NCI-H2196 treated with DMSO at 0.1 percent for 48 hours (cell line): ENCODE measurements at regions not wholly inside any gene's neighbourhood (a gene's known extent, or its start where the extent isn't known, plus 50 kb on each side); places are given as distances from the start of the nearest gene placed in this dataset.
"Not testable (repeated sequence)": the region's sequence is repeated elsewhere in the genome, so short reads cannot be mapped to it uniquely, and the experiment has no call there.

Experiments used
- DNase-seq: peaks from one replicate; lab custom pipeline; 2025; ENCODE audit not compliant: unreplicated experiment; lab: John Stamatoyannopoulos, UW

GRCh38 chrX:13188731-13189309, 131.0 kb downstream of the ATXN3L start:
- DNase-seq, result no peak

DNA sequence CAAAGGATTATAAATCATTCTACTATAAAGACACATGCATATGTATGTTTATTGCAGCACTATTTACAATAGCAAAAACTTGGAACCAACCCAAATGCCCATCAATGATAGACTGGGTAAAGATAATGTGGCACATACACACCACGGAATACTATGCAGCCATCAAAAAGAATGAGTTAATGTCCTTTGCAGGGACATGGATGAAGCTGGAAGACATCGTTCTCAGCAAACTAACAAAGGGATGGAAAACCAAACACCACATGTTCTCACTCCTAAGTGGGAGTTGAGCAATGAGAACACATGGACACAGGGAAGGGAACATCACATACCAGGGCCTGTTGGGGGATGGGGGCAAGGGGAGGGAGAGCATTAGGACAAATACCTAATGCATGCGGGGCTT, 133.2 kb downstream of the ATXN3L start:
- DNase-seq, result not testable (repeated sequence)

DNA sequence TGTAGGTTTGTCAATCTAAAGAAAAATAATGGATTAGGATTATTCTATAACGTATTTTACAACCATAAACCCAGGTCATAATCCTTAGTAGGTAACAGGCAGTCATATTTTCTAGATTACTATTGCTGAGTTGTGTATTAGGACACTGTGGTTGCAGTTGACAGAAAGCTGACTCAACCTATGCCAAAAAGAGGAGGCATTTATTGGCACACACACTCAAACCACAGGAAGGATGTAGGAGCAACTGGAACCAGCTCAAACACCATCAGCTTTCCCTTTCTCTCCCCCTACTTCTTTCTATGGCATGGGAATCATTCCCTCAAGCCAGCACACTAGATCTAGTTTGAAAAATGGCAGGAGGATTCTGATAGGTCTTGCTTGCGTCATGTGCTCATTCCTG, 136.4 kb upstream of the FAM9C start:
- no peak for DNase-seq

GRCh38 chrX:13179586-13179985, 135.2 kb upstream of the FAM9C start:
- no peak for DNase-seq

- DNase-seq, result no peak
Observed at GRCh38 chrX:13179100-13179499, 134.7 kb upstream of the FAM9C start.

GRCh38 chrX:13177921-13178566, 133.6 kb upstream of the FAM9C start:
- DNase-seq, result no peak

DNA sequence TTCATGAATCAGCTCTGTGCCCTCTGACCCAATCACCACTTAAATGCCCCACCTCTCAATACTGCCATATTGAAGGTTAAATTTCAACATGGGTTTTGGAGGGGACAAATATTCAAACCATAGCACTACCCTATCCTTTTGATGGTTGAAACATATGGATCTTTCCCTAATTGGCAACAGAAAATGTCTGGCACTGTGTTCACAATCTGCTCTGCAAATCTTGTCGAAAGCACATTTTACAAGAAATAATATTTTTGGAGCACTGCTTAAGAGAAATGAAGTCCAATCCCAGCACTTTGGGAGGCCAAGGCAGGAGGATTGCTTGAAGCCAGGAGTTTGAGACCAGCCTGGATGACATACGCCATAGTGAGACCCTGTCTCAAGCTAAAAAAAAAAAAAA, 130.6 kb upstream of the FAM9C start:
- no peak for DNase-seq

DNA sequence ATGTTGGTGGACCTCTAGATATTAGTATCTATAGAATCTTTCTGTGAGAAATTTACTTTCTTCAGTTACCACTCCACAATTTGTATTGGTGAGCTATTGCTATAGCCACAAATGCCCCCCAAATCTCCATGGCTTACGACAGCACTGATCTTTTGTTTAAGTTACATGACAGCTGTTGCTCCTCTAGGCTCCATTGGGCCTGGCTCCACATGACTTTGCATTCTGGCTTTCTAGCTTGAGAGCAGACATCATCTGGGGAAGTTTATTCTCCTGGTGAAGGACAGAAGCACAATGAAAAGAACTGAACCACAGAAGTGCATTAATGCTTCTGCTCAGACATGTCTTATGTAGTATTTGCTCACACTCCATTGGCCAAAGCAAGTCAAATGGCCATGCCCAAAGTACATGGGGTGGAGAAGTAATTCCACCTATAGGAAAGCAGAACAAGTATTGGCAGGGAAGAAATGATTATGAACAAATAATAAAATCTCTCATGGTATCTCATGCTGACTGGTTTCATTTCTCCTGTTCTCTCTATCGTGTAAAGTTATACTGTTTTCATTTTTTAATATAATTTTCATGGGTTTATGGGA, 126.6 kb upstream of the FAM9C start:
- DNase-seq, result no peak

- DNase-seq, result no peak
Observed at GRCh38 chrX:13169684-13170083, 125.3 kb upstream of the FAM9C start.

DNA sequence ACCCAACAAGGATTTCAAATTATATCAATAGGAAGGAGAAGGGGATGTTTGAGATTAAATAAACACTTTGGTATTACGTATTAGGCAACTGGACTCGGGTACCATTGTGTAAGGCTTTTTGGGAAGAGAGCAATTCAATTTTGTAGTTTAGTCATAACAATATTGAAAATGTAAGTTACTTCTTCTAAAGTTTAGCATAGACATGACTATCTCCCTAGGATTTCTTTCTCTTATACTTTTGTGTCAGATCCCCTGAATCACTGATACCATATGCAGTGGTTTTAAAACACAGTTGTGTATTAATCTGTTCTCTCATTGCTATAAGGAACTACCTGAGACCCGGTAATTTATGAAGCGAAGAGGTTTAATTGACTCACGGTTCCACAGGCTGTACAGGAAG, 123.8 kb upstream of the FAM9C start:
- no peak for DNase-seq

DNA sequence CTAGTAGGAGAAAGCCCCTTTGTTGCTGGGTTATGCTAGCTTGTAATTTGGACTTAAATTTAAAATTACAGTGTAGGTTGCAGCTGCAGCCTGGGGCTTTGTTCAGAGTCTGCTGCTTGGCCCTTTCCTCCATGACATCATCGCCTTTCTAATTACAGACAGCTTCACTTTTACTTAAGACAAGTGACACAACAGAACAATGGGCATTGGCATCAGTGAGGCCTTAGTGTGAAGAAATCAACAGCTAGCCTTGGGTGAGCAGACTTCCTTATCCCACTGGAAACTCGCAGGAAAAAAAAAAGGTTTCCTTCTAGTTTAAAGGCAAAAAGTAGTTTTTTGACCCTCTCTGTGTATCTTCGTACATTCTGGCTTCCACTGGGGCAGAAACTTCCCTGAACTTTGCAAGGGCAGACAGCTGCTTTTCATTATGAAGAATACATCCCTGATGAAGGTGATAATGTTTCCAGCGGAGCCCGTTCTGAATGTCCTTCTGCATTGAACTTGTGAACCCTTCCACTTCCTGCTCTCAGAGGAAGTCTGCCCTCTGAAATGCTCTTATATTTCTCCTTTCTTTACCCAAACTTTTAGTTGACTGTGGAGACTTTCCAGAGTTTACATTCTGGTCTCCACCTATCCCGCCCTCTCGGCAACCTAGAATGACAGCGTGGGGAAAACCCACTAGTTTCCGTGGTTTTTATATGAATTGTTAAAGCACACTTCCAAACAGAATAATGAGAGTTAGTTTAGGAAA, 123.2 kb upstream of the FAM9C start:
- DNase-seq, result no peak

DNA sequence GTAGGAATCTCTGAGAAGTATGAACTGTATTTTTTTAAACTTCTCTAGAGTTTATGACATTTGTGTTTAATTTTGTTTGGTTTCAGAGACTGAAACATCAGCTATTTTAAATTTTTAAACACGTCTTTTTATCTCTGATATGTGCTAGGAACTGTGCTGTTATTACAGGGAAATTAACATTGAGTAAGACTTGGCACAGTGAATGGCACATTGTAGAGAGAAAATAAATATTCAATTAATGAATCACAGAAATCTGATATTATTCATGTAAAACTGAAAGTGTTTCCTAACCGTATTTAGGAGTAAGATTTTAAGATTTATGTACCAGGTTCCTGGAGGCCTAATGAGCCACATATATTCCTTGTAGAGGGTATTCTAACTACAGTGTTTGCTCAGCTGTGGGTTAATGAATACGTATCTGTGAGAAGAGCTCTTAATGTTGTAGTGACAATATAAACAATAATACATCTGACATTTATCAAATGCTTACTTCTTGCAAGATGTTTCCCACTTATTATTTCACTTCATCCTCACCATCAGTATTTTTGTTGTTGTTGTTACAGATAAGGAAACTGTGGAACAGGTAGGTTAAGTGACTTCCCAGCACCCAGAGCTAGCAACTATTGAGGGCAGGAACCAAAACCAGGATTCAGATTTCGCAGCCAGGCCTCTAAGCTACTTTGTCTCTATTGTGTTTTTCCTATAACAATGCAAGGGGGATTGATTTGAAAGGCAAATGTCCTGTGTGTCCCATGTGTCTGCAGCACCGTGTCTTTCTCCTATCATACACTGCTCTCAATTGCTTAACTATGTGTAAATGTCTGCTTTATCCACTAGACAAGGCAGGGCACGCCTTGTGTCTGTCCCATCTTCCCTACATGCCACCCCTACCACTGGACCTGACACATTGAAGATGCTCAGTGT, 121.1 kb upstream of the FAM9C start:
- DNase-seq, result no peak

- DNase-seq, result no peak
Observed at GRCh38 chrX:13164611-13165010, 120.2 kb upstream of the FAM9C start.

GRCh38 chrX:13162772-13163410, 118.5 kb upstream of the FAM9C start:
- no peak for DNase-seq

- no peak for DNase-seq
Observed at GRCh38 chrX:13159886-13160285, 115.5 kb upstream of the FAM9C start.

DNA sequence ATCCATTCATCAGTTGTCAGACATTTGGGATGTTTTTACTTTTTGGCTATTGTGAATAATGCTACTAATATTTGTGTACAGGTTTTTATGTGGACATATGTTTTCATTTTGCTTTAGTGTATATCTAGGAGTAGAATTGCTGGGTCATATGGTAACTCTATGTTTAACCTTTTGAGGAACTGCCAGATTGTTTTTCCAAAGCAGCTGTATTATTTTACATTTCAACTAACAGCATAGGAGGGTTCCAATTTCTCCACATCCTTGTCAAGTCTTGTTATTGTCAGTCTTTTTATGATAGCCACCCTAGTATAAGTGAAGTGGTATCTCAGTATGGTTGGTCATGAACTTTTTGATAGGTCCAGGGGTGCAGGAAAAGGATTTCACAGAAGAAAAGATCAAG, 114.5 kb upstream of the FAM9C start:
- no peak for DNase-seq

DNA sequence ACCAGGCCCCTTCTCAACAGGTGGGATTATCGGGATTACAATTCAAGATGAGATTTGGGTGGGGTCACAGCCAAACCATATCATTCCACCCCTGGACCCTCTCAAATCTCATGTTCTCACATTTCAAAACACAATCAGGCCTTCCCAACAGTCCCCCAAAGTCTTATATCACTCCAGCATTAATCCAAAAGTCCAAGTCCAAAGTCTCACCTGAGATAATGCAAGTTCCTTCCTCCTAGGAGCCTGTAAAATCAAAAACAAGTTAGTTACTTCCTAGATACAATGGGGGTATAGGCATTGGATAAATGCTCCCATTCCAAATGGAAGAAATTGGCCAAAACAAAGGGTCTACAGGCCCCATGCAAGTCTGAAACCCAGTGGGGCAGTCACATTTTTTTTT, 111.1 kb upstream of the FAM9C start:
- not testable (repeated sequence) for DNase-seq

GRCh38 chrX:13153796-13154195, 109.4 kb upstream of the FAM9C start:
- no peak for DNase-seq

DNA sequence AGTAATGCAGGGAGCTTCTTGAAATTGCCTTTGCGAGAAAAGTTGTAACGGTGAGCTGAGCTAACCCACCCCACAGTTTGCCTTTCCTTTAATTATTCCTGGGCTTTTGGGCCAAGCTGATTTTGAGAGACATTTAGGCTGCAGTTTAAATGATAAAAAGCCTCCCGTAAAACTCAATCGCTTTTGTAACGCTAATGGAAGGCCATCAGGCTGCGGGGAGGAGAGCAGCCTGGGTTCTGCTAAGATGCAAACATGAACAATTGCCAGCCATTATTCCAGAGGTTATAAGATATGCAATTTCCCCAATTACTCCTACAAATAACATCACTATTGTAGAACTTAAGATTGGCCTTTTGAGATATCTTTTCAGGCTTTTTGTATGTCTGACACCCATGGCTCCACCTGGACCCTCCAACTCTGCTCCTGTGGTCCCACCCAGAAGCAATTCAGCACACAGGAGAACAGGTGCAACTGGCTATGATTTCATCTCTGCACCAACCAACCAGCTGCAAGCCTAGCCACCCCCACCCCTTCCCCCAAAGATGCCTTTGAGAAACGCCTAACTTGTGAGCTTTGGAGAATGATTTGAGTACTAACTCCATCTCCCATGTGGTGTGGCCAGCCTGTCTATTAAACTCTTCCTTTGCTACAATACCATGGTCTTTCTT, 108.2 kb upstream of the FAM9C start:
- DNase-seq, result no peak
